ENCODE measurements at regions not wholly inside any gene's neighbourhood (a gene's known extent, or its start where the extent isn't known, plus 50 kb on each side); places are given as distances from the start of the nearest gene placed in this dataset.

GRCh38 chr16:55081622-55082590, 151.2 kb downstream of the IRX5 start:
- no peak for TF ChIP-seq POLR2A (IDR thresholded peaks at IDR 0.05; ENCODE audit: low read depth, low read length)
- FAIRE-seq = no peak
- DNase-seq (ENCODE audit: insufficient read length, low spot score) = no peak

GRCh38 chr16:55082591-55082976, 151.9 kb downstream of the IRX5 start:
- FAIRE-seq (no peak), DNase-seq (ENCODE audit: insufficient read length, low spot score) (no peak)
- no peak for TF ChIP-seq POLR2A (IDR thresholded peaks at IDR 0.05; ENCODE audit: low read depth, low read length)

GRCh38 chr16:55083052-55083451, 152.4 kb downstream of the IRX5 start:
- no peak for TF ChIP-seq POLR2A (IDR thresholded peaks at IDR 0.05; ENCODE audit: low read depth, low read length)
- DNase-seq (ENCODE audit: insufficient read length, low spot score) (no peak), FAIRE-seq (no peak)

DNA sequence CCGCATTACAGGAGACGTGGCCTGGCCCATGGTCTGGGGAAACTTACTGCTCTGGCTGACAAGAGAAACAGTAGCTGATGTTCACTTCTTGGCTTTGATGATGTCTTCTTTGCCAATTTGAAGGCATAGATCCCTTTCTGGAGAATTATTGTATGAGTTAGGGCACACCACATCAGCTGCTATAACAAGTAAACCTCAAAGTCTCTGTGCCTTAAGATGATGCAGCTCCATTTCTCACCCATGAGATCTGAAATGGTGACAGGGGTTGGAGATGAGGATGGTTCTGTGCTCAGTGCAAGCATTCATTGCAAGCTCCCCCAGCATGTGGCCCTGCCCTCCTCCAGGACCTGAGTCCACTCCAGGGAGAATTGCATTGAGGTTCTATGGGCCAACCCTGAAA, 157.4 kb downstream of the IRX5 start:
- DNase-seq (ENCODE audit: insufficient read length, low spot score) (no peak), FAIRE-seq (no peak)
- TF ChIP-seq POLR2A (IDR thresholded peaks at IDR 0.05; ENCODE audit: low read depth, low read length) = no peak

DNA sequence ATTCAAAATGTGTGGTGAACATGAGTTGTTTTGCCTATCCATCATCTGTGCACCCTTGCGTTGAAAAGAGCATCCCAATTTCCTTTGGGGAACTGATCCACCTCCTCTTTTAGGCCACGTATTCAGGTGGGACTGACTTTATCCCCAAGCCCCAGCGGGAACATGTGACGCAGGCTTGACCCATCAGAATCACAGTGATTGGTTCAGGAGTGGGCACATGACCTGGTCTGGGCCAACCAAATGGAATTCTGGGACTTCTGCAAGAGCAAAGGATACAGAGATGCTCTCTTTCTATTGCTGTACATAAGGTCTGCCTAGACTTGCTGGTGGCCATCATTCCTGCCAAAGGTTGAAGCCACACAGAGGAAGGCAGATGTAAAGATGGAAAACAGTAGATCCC, 158.9 kb downstream of the IRX5 start:
- FAIRE-seq (no peak), DNase-seq (ENCODE audit: insufficient read length, low spot score) (no peak)
- TF ChIP-seq POLR2A (IDR thresholded peaks at IDR 0.05; ENCODE audit: low read depth, low read length) = no peak

- FAIRE-seq (no peak), DNase-seq (ENCODE audit: insufficient read length, low spot score) (no peak)
- no peak for TF ChIP-seq POLR2A (IDR thresholded peaks at IDR 0.05; ENCODE audit: low read depth, low read length)
These were observed 160.7 kb downstream of the IRX5 start for GRCh38 chr16:55091213-55091870.

- FAIRE-seq = no peak
- no peak for TF ChIP-seq POLR2A (IDR thresholded peaks at IDR 0.05; ENCODE audit: low read depth, low read length)
- no peak for DNase-seq (ENCODE audit: insufficient read length, low spot score)
These were observed 161.2 kb downstream of the IRX5 start for GRCh38 chr16:55091871-55092230.

GRCh38 chr16:55100100-55100499, 169.4 kb downstream of the IRX5 start:
- DNase-seq (ENCODE audit: insufficient read length, low spot score) = no peak
- no peak for FAIRE-seq
- TF ChIP-seq POLR2A (IDR thresholded peaks at IDR 0.05; ENCODE audit: low read depth, low read length) = no peak

DNA sequence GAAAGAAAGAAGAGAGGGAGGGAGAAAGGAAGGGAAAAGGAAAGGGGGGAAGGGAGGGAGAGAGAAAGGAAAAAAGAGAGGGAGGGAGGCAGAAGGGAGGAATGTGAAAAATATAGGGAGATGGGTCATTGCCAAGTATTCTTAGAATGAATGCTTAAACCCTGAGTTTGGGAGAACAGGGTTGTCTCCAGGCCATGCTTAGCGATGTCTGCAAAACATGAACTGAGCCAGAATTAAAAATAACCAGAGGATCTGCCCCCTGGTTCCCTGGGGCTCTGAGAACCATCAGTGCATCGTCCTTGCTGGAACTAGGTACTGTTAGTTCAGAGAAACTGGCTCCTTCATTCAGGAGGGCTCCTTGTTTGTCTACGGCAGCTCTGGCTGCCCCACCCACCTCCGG, 170.4 kb downstream of the IRX5 start:
- TF ChIP-seq POLR2A (IDR thresholded peaks at IDR 0.05; ENCODE audit: low read depth, low read length) = no peak
- DNase-seq (ENCODE audit: insufficient read length, low spot score) = no peak
- FAIRE-seq = no peak

DNA sequence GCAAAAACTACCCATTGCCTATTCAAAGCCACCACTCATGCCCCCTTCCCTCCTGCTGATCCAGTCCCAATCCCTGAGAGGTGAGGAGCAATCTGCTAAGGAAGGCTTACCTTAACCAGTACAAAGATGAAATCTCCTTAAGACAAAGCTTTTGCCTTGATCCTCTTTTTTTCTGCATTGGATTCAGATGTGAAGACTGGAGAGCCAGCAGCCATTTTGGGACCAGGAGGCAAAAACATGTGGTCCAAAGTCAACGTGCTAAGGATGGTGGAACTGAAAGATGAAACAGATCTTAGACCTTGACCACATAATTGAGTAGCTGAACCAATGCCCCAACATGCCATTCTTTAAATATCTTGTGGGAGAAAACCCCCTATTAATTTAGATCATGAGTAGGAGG, 171.4 kb downstream of the IRX5 start:
- DNase-seq (ENCODE audit: insufficient read length, low spot score) (no peak), FAIRE-seq (no peak)
- no peak for TF ChIP-seq POLR2A (IDR thresholded peaks at IDR 0.05; ENCODE audit: low read depth, low read length)

GRCh38 chr16:55102531-55102930, 171.9 kb downstream of the IRX5 start:
- FAIRE-seq = no peak
- DNase-seq (ENCODE audit: insufficient read length, low spot score) = no peak
- TF ChIP-seq POLR2A (IDR thresholded peaks at IDR 0.05; ENCODE audit: low read depth, low read length) = no peak

GRCh38 chr16:55107851-55108250, 177.2 kb downstream of the IRX5 start:
- no peak for FAIRE-seq
- TF ChIP-seq POLR2A (IDR thresholded peaks at IDR 0.05; ENCODE audit: low read depth, low read length) = no peak

GRCh38 chr16:55113210-55113609, 182.5 kb downstream of the IRX5 start:
- FAIRE-seq (no peak), DNase-seq (ENCODE audit: insufficient read length, low spot score) (no peak)
- TF ChIP-seq POLR2A (IDR thresholded peaks at IDR 0.05; ENCODE audit: low read depth, low read length) = no peak

More at GRCh38 chr16:55107851-55108250, 177.2 kb downstream of the IRX5 start:
- DNase-seq (ENCODE audit: insufficient read length, low spot score) = no peak

- no peak for TF ChIP-seq POLR2A (IDR thresholded peaks at IDR 0.05; ENCODE audit: low read depth, low read length)
- FAIRE-seq = no peak
- DNase-seq (ENCODE audit: insufficient read length, low spot score) = no peak
These were observed 184.8 kb downstream of the IRX5 start for GRCh38 chr16:55115506-55115905.

Data from H54 (cell line).